Glutamatergic neuron (in vitro differentiated cells): ENCODE measurements at regions not wholly inside any gene's neighbourhood (a gene's known extent, or its start where the extent isn't known, plus 50 kb on each side); places are given as distances from the start of the nearest gene placed in this dataset.

Experiments
- DNase-seq: peaks from one replicate; pipeline ENCODE4 v3.0.0; 2022
- H3K27ac Mint-ChIP-seq: one replicate; pipeline ENCODE4 v1.8.0; 2020; ENCODE audit warnings: mild to moderate bottlenecking, mixed read lengths, inconsistent platforms; ENCODE audit not compliant: unreplicated experiment
- H3K27me3 Mint-ChIP-seq: one replicate; pipeline ENCODE4 v1.8.0; 2020; ENCODE audit warnings: mild to moderate bottlenecking, moderate library complexity, mixed read lengths, inconsistent platforms; ENCODE audit not compliant: unreplicated experiment
- H3K36me3 Mint-ChIP-seq: one replicate; pipeline ENCODE4 v1.8.0; 2020; ENCODE audit warnings: mild to moderate bottlenecking, mixed read lengths, inconsistent platforms; ENCODE audit not compliant: unreplicated experiment
- H3K4me1 Mint-ChIP-seq: one replicate; pipeline ENCODE4 v1.8.0; 2020; ENCODE audit warnings: mild to moderate bottlenecking, low read depth, mixed read lengths, inconsistent platforms; ENCODE audit not compliant: unreplicated experiment
- H3K4me3 Mint-ChIP-seq: one replicate; pipeline ENCODE4 v1.8.0; 2020; ENCODE audit warnings: mild to moderate bottlenecking, mixed read lengths, inconsistent platforms; ENCODE audit not compliant: unreplicated experiment
- H3K9me3 Mint-ChIP-seq: one replicate; pipeline ENCODE4 v1.8.0; 2020; ENCODE audit warnings: mild to moderate bottlenecking, moderate library complexity, mixed read lengths, inconsistent platforms; ENCODE audit not compliant: unreplicated experiment
- CTCF ChIP-seq: fragments of 200-600 bp; sonication (generic); IDR thresholded peaks from one replicate; pipeline ENCODE4 v1.5.0; 2021; ENCODE audit not compliant: partially characterized antibody, unreplicated experiment

- Mint-ChIP-seq H3K36me3 (peaks cover 4% of the 10 kb centered on the region), H3K27me3 (no peaks in the 10 kb centered on the region)
- no peak for TF ChIP-seq CTCF
These were observed 629.0 kb downstream of the TBC1D22A start for GRCh38 chr22:47391169-47392053.

GRCh38 chr22:47390026-47390970 lies 627.8 kb downstream of the TBC1D22A start:
- no peak overlapping the region for H3K27ac Mint-ChIP-seq
- peaks cover 17% of the 10 kb centered on the region for H3K9me3 Mint-ChIP-seq
- H3K36me3 Mint-ChIP-seq: no peaks in the 10 kb centered on the region
- DNase-seq: no peak
- H3K4me1 Mint-ChIP-seq: no peaks in the 10 kb centered on the region
- no peak for TF ChIP-seq CTCF
- peaks cover 2% of the 10 kb centered on the region for H3K27me3 Mint-ChIP-seq
- no peak overlapping the region for H3K4me3 Mint-ChIP-seq

More at GRCh38 chr22:47391169-47392053, 629.0 kb downstream of the TBC1D22A start:
- H3K9me3 Mint-ChIP-seq: peaks cover 14% of the 10 kb centered on the region
- DNase-seq: no peak
- no peak overlapping the region for H3K27ac Mint-ChIP-seq
- H3K4me1 Mint-ChIP-seq: no peaks in the 10 kb centered on the region
- H3K4me3 Mint-ChIP-seq: no peak overlapping the region

GRCh38 chr22:47389201-47389600 lies 626.8 kb downstream of the TBC1D22A start:
- peaks cover 18% of the 10 kb centered on the region for H3K9me3 Mint-ChIP-seq
- H3K36me3 Mint-ChIP-seq: no peaks in the 10 kb centered on the region
- no peak overlapping the region for H3K4me3 Mint-ChIP-seq
- no peaks in the 10 kb centered on the region for H3K4me1 Mint-ChIP-seq
- no peak for TF ChIP-seq CTCF
- DNase-seq: no peak
- no peak overlapping the region for H3K27ac Mint-ChIP-seq
- H3K27me3 Mint-ChIP-seq: peaks cover 4% of the 10 kb centered on the region

- H3K4me1 Mint-ChIP-seq: no peaks in the 10 kb centered on the region
- no peak for DNase-seq
- no peak overlapping the region for H3K4me3 Mint-ChIP-seq
- no peak overlapping the region for H3K27ac Mint-ChIP-seq
- H3K27me3 Mint-ChIP-seq: peaks cover 4% of the 10 kb centered on the region
- no peaks in the 10 kb centered on the region for H3K36me3 Mint-ChIP-seq
- TF ChIP-seq CTCF: no peak
- peaks cover 21% of the 10 kb centered on the region for H3K9me3 Mint-ChIP-seq
These were observed 626.3 kb downstream of the TBC1D22A start for GRCh38 chr22:47388778-47389177.
